RWPE2 (cell line): ENCODE measurements at regions not wholly inside any gene's neighbourhood (a gene's known extent, or its start where the extent isn't known, plus 50 kb on each side); places are given as distances from the start of the nearest gene placed in this dataset.

Experiments used
- ATAC-seq: fragments of 200-7000 bp; cut with Tn5 transposase; 3 replicates; pipeline ENCODE4 v1.9.1; 2021; ENCODE audit warnings: low read depth
- DNase-seq: peaks from one replicate; pipeline ENCODE4 v3.0.0-alpha.2; 2020; ENCODE audit warnings: low spot score
- H3K27ac ChIP-seq: fragments of 450-650 bp; 2 replicates; pipeline ENCODE4 v1.5.1; 2017; ENCODE audit warnings: mild to moderate bottlenecking; ENCODE audit not compliant: poor library complexity, severe bottlenecking
- H3K27me3 ChIP-seq: fragments of 250-450 bp; sonication (Bioruptor Pico); 2 replicates; pipeline ENCODE4 v1.5.1; 2021; ENCODE audit warnings: mild to moderate bottlenecking, moderate library complexity; ENCODE audit not compliant: insufficient read depth, poor library complexity, severe bottlenecking
- H3K36me3 ChIP-seq: fragments of 250-450 bp; sonication (Bioruptor Pico); 2 replicates; pipeline ENCODE4 v1.5.1; 2020; ENCODE audit warnings: low read depth, mild to moderate bottlenecking, moderate library complexity
- H3K4me1 ChIP-seq: fragments of 250-450 bp; sonication (Bioruptor Pico); 2 replicates; pipeline ENCODE4 v1.5.1; 2021; ENCODE audit warnings: mild to moderate bottlenecking, moderate library complexity; ENCODE audit not compliant: insufficient read depth, poor library complexity, severe bottlenecking
- H3K4me3 ChIP-seq: fragments of 250-450 bp; sonication (Bioruptor Pico); 2 replicates; pipeline ENCODE4 v1.5.1; 2021; ENCODE audit warnings: mild to moderate bottlenecking, moderate library complexity; ENCODE audit not compliant: severe bottlenecking
- H3K9me3 ChIP-seq: fragments of 250-450 bp; sonication (Bioruptor Pico); 2 replicates; pipeline ENCODE4 v1.5.1; 2021; ENCODE audit warnings: mild to moderate bottlenecking, moderate library complexity; ENCODE audit not compliant: severe bottlenecking
- CTCF ChIP-seq: fragments of 450-650 bp; IDR thresholded peaks from one replicate; pipeline ENCODE4 v1.5.1; 2017; ENCODE audit warnings: mild to moderate bottlenecking, moderate library complexity; ENCODE audit not compliant: poor library complexity, severe bottlenecking

- Histone ChIP-seq H3K27ac (no peak overlapping the region), H3K9me3 (no peaks in the 10 kb centered on the region), H3K36me3 (no peaks in the 10 kb centered on the region), H3K4me3 (no peak overlapping the region), H3K27me3 (no peaks in the 10 kb centered on the region), H3K4me1 (peaks cover under 1% of the 10 kb centered on the region)
- ATAC-seq (no peak), DNase-seq (no peak)
- no peak for TF ChIP-seq CTCF
Measured at GRCh38 chr16:87000001-87000400, 317.2 kb downstream of the C16orf95 start.

- Histone ChIP-seq H3K4me3 (no peak overlapping the region), H3K27ac (no peak overlapping the region), H3K36me3 (no peaks in the 10 kb centered on the region), H3K9me3 (no peaks in the 10 kb centered on the region), H3K27me3 (no peaks in the 10 kb centered on the region), H3K4me1 (no peaks in the 10 kb centered on the region)
- ATAC-seq (no peak), DNase-seq (no peak)
- TF ChIP-seq CTCF: no peak
Measured at GRCh38 chr16:87002717-87003413, 314.3 kb downstream of the C16orf95 start.

- H3K27me3 ChIP-seq: no peaks in the 10 kb centered on the region
- H3K4me1 ChIP-seq: no peaks in the 10 kb centered on the region
- no peak overlapping the region for H3K27ac ChIP-seq
- no peaks in the 10 kb centered on the region for H3K9me3 ChIP-seq
- H3K36me3 ChIP-seq: no peaks in the 10 kb centered on the region
- no peak overlapping the region for H3K4me3 ChIP-seq
- no peak for TF ChIP-seq CTCF
- no peak for ATAC-seq
- DNase-seq: no peak
Measured at GRCh38 chr16:87003414-87003755, 313.8 kb downstream of the C16orf95 start.

GRCh38 chr16:87006021-87006420, 311.2 kb downstream of the C16orf95 start:
- no peak overlapping the region for H3K4me3 ChIP-seq
- H3K36me3 ChIP-seq: no peaks in the 10 kb centered on the region
- H3K9me3 ChIP-seq: no peaks in the 10 kb centered on the region
- no peaks in the 10 kb centered on the region for H3K4me1 ChIP-seq
- DNase-seq (no peak), ATAC-seq (no peak)
- TF ChIP-seq CTCF: no peak
- H3K27ac ChIP-seq: no peak overlapping the region
- no peaks in the 10 kb centered on the region for H3K27me3 ChIP-seq
